ENCODE measurements at regions not wholly inside any gene's neighbourhood (a gene's known extent, or its start where the extent isn't known, plus 50 kb on each side); places are given as distances from the start of the nearest gene placed in this dataset.
A peak's percentile ranks its signal among the peaks of the same experiment; 100 is the strongest.

DNA sequence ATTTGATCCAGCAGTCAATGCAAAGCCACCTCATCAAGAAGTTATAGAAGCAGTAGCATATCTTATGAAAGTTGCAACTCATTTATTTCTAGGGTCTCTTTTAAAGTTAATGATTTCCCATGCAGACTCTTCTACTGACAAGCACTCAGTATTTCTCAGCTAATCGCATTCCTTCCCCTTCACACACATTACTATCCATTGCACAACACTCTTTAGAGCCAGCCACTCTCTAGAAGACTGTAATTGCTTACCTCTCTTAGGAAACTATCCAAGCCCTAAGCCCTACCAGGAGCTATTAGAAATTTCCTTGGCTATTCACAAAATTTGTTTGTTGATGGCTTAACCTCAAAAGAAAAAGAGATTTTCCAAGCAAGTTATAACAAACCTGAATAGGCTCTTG is 106.0 kb downstream of the ADAMTS1 start:
- Histone ChIP-seq H4K8ac (ENCODE audit: extremely low read depth, insufficient read depth, low read length) (no peak overlapping the region), H2BK5ac (ENCODE audit: low read depth, low read length) (no peak overlapping the region), H3K27ac (ENCODE audit: low read depth, low read length) (no peak overlapping the region), H2AK5ac (ENCODE audit: low read depth, low read length) (no peak overlapping the region), H4K5ac (ENCODE audit: insufficient read length, low read depth, low read length) (no peak overlapping the region), H3K23me2 (ENCODE audit: low read depth, low read length) (no peaks in the 10 kb centered on the region), H3K36me3 (ENCODE audit: control insufficient read depth in 2 of 4, insufficient read depth in 4 of 4, low read length in 3 of 4) (no peaks in the 10 kb centered on the region), H2BK15ac (ENCODE audit: low read length) (no peak overlapping the region), H3K4me1 (replicated peaks in 1 of 4; ENCODE audit: control insufficient read depth in 3 of 4, insufficient read depth in 4 of 4, low read length in 3 of 4) (0 out of 7 replicates have a peak, but pooled peaks cover 0 to 3% (median 0%) of the 10 kb centered on the region in 4 experiments), H3K56ac (replicated peaks; ENCODE audit: insufficient read length, low read depth, low read length) (no peak overlapping the region), H3K4me3 (ENCODE audit: extremely low read depth in 1 of 4, insufficient read depth in 2 of 4, low read depth in 3 of 4, low read length in 4 of 4) (no peak overlapping the region), H3K9ac (replicated peaks in 1 of 4; ENCODE audit: extremely low read depth in 1 of 4, low read depth in 3 of 4, low read length in 3 of 4) (no peak overlapping the region), H2BK120ac (replicated peaks; ENCODE audit: low read depth, low read length) (no peak overlapping the region), H2AFZ (ENCODE audit: low read length) (no peak overlapping the region), H2BK20ac (ENCODE audit: low read length) (no peak overlapping the region), H3K9me3 (ENCODE audit: insufficient read depth in 2 of 2, low read depth in 1 of 2, low read length in 1 of 2) (no peaks in the 10 kb centered on the region), H3K4ac (replicated peaks; ENCODE audit: insufficient read length, low read depth, low read length) (no peak overlapping the region), H3K79me2 (ENCODE audit: control insufficient read depth in 1 of 2, insufficient read depth in 2 of 2, low read length in 2 of 2) (no peaks in the 10 kb centered on the region), H3K4me2 (ENCODE audit: insufficient read depth in 1 of 2, low read depth in 2 of 2, low read length in 2 of 2) (no peak overlapping the region), H4K20me1 (replicated peaks in 1 of 2; ENCODE audit: control insufficient read depth in 1 of 2, insufficient read depth in 2 of 2, low read length in 2 of 2) (no peaks in the 10 kb centered on the region), H3K14ac (ENCODE audit: insufficient read length) (no peak overlapping the region), H3K79me1 (ENCODE audit: low read depth, low read length) (no peaks in the 10 kb centered on the region), H3K23ac (ENCODE audit: insufficient read length) (no peak overlapping the region), H2BK12ac (ENCODE audit: low read depth, low read length) (no peak overlapping the region), H3K27me3 (replicated peaks in 1 of 4; ENCODE audit: control insufficient read depth in 3 of 4, extremely low read depth in 1 of 4, insufficient read depth in 3 of 4, low read length in 3 of 4) (no peaks in the 10 kb centered on the region; a peak in 2 of 7 replicates), H4K91ac (replicated peaks; ENCODE audit: insufficient read length, low read length) (no peak overlapping the region), H3K18ac (ENCODE audit: extremely low read depth, low read length) (no peak overlapping the region)
- ChIA-PET CTCF (ENCODE audit: partially characterized antibody) (interaction anchor here (1.2 kb wide), 1 partner anchor 77 kb away, joined by 4 read pairs; no protein-coding TSS in a partner anchor), POLR2A (ENCODE audit: partially characterized antibody) (no interaction called here)
- DNase-seq (ENCODE audit: low read depth in 1 of 2, low spot score in 2 of 2) (no peak), FAIRE-seq (no peak)
- 96% methylated on average over 1 of the region's 1 CpG; no CpG with 5 or more reads in 1 of the 2 experiments for WGBS, 2 experiments (ENCODE audit: extremely low coverage in 1 of 2, insufficient coverage in 1 of 2, insufficient read length in 1 of 2, insufficient replicate concordance in 2 of 2, low coverage in 1 of 2, low lambda C conversion rate in 2 of 2, missing lambda C conversion rate in 1 of 2)
- TF ChIP-seq NANOG (IDR thresholded peaks at IDR 0.05; ENCODE audit: insufficient read depth, low read depth, low read length, poor library complexity, severe bottlenecking) (no peak), RNF2 (IDR thresholded peaks at IDR 0.05; ENCODE audit: borderline replicate concordance, low read depth, low read length, missing control alignments, poor library complexity, severe bottlenecking) (no peak), YY1 (IDR thresholded peaks at IDR 0.05; ENCODE audit: low read depth, low read length) (no peak), CBX8 (IDR thresholded peaks at IDR 0.05; ENCODE audit: borderline replicate concordance, low read depth, low read length) (no peak), CEBPB (IDR thresholded peaks at IDR 0.05; ENCODE audit: low read depth, low read length) (peak; percentile 37; the same call in 1 of the 2 replicates)

All from H1 (cell line).